Esophagus muscularis mucosa (tissue), 4 donors: ENCODE measurements at regions not wholly inside any gene's neighbourhood (a gene's known extent, or its start where the extent isn't known, plus 50 kb on each side); places are given as distances from the start of the nearest gene placed in this dataset.

Experiments used
- DNase-seq: peaks from one replicate; pipeline ENCODE4 v3.0.0-alpha.2; 2017; ENCODE audit errors: extremely low spot score
- H3K27ac ChIP-seq, 4 donors: fragments of 200-600 bp; sonication (generic); replicated peaks in 1 of 4; 1 replicate in 3 of 4; 2 replicates in 1 of 4; pipeline ENCODE4 v1.5.1; 2016 to 2019; ENCODE audit warnings: mild to moderate bottlenecking in 1 of 4
- H3K27me3 ChIP-seq, 4 donors: fragments of 200-600 bp; sonication (generic); one replicate each; pipeline versions ENCODE4 v1.5.1 to v1.6.0; 2016 to 2019
- H3K36me3 ChIP-seq, 4 donors: fragments of 200-600 bp; sonication (generic); one replicate each; pipeline ENCODE4 v1.5.1; 2016 to 2019
- H3K4me1 ChIP-seq, 4 donors: fragments of 200-600 bp; sonication (generic); one replicate each; pipeline ENCODE4 v1.5.1; 2016 to 2019
- H3K4me3 ChIP-seq, 4 donors: fragments of 200-600 bp; sonication (generic); 1 replicate in 2 of 4; 2 replicates in 2 of 4; pipeline ENCODE4 v1.5.1; 2016 to 2019; ENCODE audit warnings: mild to moderate bottlenecking in 4 of 4, moderate library complexity in 1 of 4
- H3K9me3 ChIP-seq, 4 donors: fragments of 200-600 bp; sonication (generic); 1 replicate in 3 of 4; 2 replicates in 1 of 4; pipeline ENCODE4 v1.5.1; 2016 to 2019
- EP300 ChIP-seq: sonication (generic); formaldehyde crosslinking; IDR thresholded peaks from one replicate; pipeline ENCODE4 v1.6.1; 2017; ENCODE audit warnings: antibody characterized with exemption
- POLR2A ChIP-seq: fragments of 450-650 bp; IDR thresholded peaks from one replicate; pipeline ENCODE4 v1.6.1; 2017; ENCODE audit warnings: antibody characterized with exemption, moderate library complexity, mild to moderate bottlenecking, low read depth
- POLR2AphosphoS5 ChIP-seq, 2 donors: sonication (generic); formaldehyde crosslinking; IDR thresholded peaks; one replicate each; pipeline ENCODE4 v1.6.1; 2017; ENCODE audit warnings: antibody characterized with exemption in 2 of 2
- WGBS: methylation state at CpG from one replicate; pipeline ENCODE4 v1.1.5; 2018; 5-methylcytosine and 5-hydroxymethylcytosine counted together
- intact Hi-C: fragments of 100-400 bp; cut with DNase I; formaldehyde crosslinking; loops from one replicate; pipeline ENCODE4 v1.15.1; 2023
- TF ChIP-seq, protein P1 (sequence below), 3 experiments: fragments of 200-600 bp in 2 of 3; fragments of 450-650 bp in 1 of 3; sonication (generic) in 2 of 3; IDR thresholded peaks; one replicate each; pipeline ENCODE4 v1.5.1; 2017 to 2019; ENCODE audit warnings: antibody characterized with exemption in 3 of 3, mild to moderate bottlenecking in 2 of 3, moderate library complexity in 1 of 3

DNA sequence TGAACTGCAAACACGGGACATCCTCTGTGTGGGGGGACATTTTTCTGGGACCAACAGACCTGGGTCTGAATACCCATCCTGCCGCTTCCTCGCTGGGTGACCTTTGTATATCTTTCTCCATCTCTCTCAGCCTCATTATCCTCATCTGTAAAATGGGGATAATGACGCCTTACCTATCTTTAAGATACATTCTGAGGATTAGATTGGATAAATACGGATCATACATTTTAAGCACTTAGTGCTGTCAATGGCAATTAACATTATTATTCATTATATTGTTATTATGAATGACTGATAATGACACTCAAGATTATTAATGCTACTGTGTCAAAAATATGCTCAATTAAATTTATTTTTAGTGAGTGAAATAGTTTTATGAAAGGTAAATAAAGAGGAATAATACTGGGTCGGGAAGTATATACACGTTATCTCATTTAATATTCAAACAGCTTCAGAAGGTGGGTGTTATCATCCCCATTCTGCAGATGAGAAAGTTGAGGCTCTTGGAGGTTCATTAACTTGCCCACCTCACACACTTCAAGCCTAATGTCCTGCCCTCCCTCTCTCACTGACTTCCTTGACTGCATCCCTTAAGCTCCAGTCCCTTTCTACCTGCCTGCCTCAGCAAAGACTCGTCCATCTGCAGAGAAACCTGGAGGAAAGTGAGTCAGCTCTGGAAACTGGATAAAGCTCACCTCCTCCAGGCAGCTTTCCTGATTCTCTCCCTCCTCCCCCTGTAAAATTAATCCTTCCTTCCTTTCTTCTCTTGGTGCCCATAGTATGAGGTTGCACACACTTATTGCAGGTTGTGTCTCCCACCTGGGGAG, 120.7 kb upstream of the JUN start:
- TF ChIP-seq POLR2AphosphoS5 (IDR thresholded peaks at IDR 0.05) (no peak), POLR2A (no peak), EP300 (no peak)
- TF ChIP-seq, protein P1, sequence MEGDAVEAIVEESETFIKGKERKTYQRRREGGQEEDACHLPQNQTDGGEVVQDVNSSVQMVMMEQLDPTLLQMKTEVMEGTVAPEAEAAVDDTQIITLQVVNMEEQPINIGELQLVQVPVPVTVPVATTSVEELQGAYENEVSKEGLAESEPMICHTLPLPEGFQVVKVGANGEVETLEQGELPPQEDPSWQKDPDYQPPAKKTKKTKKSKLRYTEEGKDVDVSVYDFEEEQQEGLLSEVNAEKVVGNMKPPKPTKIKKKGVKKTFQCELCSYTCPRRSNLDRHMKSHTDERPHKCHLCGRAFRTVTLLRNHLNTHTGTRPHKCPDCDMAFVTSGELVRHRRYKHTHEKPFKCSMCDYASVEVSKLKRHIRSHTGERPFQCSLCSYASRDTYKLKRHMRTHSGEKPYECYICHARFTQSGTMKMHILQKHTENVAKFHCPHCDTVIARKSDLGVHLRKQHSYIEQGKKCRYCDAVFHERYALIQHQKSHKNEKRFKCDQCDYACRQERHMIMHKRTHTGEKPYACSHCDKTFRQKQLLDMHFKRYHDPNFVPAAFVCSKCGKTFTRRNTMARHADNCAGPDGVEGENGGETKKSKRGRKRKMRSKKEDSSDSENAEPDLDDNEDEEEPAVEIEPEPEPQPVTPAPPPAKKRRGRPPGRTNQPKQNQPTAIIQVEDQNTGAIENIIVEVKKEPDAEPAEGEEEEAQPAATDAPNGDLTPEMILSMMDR (IDR thresholded peaks at IDR 0.05), result no peak
- Histone ChIP-seq H3K4me3 (peak overlapping the region; percentile 58 to 68 (median 64)), H3K9me3 (no peaks in the 10 kb centered on the region), H3K27me3 (no peaks in the 10 kb centered on the region), H3K4me1 (peaks cover 11 to 39% (median 22%) of the 10 kb centered on the region in 4 donors), H3K27ac (peak overlapping the region; percentile 94 to 99 (median 97)), H3K36me3 (no peaks in the 10 kb centered on the region)
- 66% methylated on average over 8 of the region's 8 CpGs for WGBS
- intact Hi-C loops, result loop anchor here (5.0 to 10.0 kb wide), 3 partner anchors 117 to 790 kb away; partner anchors contain the start of gene FGGY
- DNase-seq, result peak; percentile 42

DNA sequence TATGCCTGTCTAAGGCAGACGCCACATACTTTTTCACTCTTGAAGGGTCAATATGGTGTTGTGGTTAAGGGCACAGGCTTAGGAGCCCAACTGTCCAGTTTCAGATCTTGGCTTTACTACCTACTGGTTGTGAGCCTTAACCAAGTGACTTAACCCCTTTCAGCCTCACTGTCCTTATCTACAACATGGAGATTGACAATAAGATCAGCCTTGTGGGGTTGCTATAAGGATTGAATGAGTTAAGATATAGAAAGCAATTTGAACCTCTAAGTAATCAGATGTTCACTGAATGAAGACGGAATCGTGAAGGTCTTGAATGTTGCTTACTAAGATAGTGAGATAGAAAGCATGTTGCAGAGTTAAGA, 121.3 kb upstream of the JUN start:
- H3K27me3 ChIP-seq, result no peaks in the 10 kb centered on the region
- no peaks in the 10 kb centered on the region for H3K9me3 ChIP-seq
- TF ChIP-seq POLR2A, result no peak
- no peak for TF ChIP-seq POLR2AphosphoS5 (IDR thresholded peaks at IDR 0.05)
- TF ChIP-seq, protein P1 (IDR thresholded peaks at IDR 0.05), result no peak
- TF ChIP-seq EP300, result no peak
- peak overlapping the region in 2 of 4 donors; percentile 98 to 99 for H3K27ac ChIP-seq
- WGBS, result 93% methylated on average over 3 of the region's 3 CpGs
- peaks cover 8 to 33% (median 17%) of the 10 kb centered on the region in 4 donors for H3K4me1 ChIP-seq
- intact Hi-C loops, result loop anchor here (5.0 to 10.0 kb wide), 2 partner anchors 392 to 790 kb away; partner anchors contain the start of gene FGGY
- DNase-seq, result no peak
- no peaks in the 10 kb centered on the region for H3K36me3 ChIP-seq
- H3K4me3 ChIP-seq, result no peak overlapping the region

DNA sequence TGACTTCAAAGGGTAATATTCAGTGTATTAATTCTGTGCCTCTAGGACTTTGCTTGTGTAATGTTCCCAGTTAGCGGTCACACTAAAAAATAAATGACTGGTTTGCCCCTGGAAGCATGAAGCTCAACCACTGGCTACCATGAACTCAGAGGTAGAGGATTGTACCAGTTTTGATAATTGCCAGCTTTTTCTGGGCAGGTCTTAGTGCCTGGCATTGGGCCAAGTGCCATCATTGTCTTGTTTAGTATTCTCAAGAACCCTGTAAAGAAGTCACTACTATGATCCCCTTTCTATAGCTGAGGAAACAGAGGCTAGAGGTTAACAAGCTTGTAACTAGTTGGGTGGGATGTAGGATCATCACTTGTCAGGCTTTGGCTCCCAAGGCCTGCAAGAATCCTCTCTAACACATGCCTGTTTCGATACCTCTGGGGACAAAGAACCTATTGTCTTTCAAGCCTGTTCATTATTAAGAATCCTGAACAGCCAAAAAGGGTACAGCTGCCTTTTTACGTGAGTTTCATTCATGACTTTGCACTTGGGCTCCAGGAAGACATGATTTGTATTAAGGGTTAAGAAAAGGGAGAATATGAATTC, 121.9 kb upstream of the JUN start:
- Histone ChIP-seq H3K27me3 (no peaks in the 10 kb centered on the region), H3K9me3 (no peaks in the 10 kb centered on the region), H3K36me3 (no peaks in the 10 kb centered on the region), H3K27ac (peak overlapping the region in 2 of 4 donors; percentile 98 to 99), H3K4me1 (peaks cover 8 to 27% (median 14%) of the 10 kb centered on the region in 4 donors), H3K4me3 (no peak overlapping the region)
- intact Hi-C loops, result loop anchor here (5.0 to 10.0 kb wide), 2 partner anchors 392 to 789 kb away; partner anchors contain the start of gene FGGY
- TF ChIP-seq EP300, result no peak
- TF ChIP-seq, protein P1 (IDR thresholded peaks at IDR 0.05), result no peak
- TF ChIP-seq POLR2AphosphoS5 (IDR thresholded peaks at IDR 0.05), result no peak
- no peak for TF ChIP-seq POLR2A
- WGBS, result 88% methylated on average over 3 of the region's 3 CpGs
- peak; percentile 89 for DNase-seq

DNA sequence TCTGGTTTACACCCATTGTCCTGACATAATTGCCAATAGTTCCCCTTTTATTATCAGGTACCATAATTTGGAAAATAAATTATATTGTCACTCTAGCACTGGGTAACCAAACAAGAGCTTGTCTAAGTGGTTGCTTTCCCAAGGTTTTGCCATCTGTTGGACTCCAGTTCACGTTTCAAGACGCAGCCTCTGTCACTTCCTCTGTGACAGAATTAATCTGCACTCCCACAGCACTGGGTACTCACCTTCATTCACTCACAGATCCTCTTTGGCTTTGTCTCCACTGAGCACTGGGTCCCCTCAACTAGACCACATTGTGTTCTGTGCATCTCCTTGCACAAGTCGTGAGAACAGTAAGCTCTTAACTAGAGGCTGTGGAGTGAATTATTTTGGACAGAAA, 123.6 kb upstream of the JUN start:
- TF ChIP-seq, protein P1 (IDR thresholded peaks at IDR 0.05), result no peak
- TF ChIP-seq EP300 (no peak), POLR2AphosphoS5 (IDR thresholded peaks at IDR 0.05) (no peak), POLR2A (no peak)
- H3K9me3 ChIP-seq, result no peaks in the 10 kb centered on the region
- DNase-seq, result peak; percentile 57
- no peaks in the 10 kb centered on the region for H3K27me3 ChIP-seq
- intact Hi-C loops, result loop anchor here (5.0 to 10.0 kb wide), 2 partner anchors 390 to 787 kb away; partner anchors contain the start of gene FGGY
- no peak overlapping the region for H3K27ac ChIP-seq
- H3K36me3 ChIP-seq, result no peaks in the 10 kb centered on the region
- H3K4me1 ChIP-seq, result peaks cover 8 to 24% (median 12%) of the 10 kb centered on the region in 4 donors
- no peak overlapping the region for H3K4me3 ChIP-seq
- 82% methylated on average over 3 of the region's 3 CpGs for WGBS
